ENCODE measurements at regions not wholly inside any gene's neighbourhood (a gene's known extent, or its start where the extent isn't known, plus 50 kb on each side); places are given as distances from the start of the nearest gene placed in this dataset.

DNA sequence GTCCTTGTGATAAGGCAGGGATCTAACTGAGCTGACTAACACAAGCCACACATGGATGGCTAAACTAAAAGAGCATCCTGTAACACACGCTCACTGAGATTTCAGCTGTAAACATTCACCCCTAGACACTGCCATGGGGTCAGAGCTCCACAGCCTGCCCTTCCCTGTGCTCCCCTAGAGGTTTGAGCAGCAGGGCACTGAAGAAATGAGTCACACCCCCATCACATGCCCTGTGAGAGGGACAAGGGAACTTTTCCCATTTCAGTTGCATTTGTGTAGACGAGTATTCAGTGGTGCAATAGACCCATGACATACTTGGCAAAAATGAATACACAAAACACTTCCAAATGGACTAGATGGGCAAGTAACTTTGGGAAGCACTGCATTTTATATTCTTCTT, 402.4 kb upstream of the LRRTM1 start:
- intact Hi-C loops (cut with micrococcal nuclease) = no loop called here
- H3K4me3 ChIP-seq (ENCODE audit: low read length) = no peak overlapping the region
- ATAC-seq (no peak), DNase-seq (no peak)
- H4K20me1 ChIP-seq (ENCODE audit: low read length) = no peaks in the 10 kb centered on the region
- H3F3A ChIP-seq (ENCODE audit: low read length, unreplicated experiment) = no peaks in the 10 kb centered on the region
- CTCF ChIA-PET = no interaction called here
- no peaks in the 10 kb centered on the region for H3K79me2 ChIP-seq (ENCODE audit: low read length)
- no peak overlapping the region for H2AFZ ChIP-seq (ENCODE audit: low read length)
- H3K9me2 ChIP-seq (replicated peaks; ENCODE audit: low read length) = no peaks in the 10 kb centered on the region
- no peaks in the 10 kb centered on the region for H3K36me3 ChIP-seq (ENCODE audit: low read depth, low read length)
- no peaks in the 10 kb centered on the region for H3K27me3 ChIP-seq (ENCODE audit: low read length)
- TF ChIP-seq, protein P1, sequence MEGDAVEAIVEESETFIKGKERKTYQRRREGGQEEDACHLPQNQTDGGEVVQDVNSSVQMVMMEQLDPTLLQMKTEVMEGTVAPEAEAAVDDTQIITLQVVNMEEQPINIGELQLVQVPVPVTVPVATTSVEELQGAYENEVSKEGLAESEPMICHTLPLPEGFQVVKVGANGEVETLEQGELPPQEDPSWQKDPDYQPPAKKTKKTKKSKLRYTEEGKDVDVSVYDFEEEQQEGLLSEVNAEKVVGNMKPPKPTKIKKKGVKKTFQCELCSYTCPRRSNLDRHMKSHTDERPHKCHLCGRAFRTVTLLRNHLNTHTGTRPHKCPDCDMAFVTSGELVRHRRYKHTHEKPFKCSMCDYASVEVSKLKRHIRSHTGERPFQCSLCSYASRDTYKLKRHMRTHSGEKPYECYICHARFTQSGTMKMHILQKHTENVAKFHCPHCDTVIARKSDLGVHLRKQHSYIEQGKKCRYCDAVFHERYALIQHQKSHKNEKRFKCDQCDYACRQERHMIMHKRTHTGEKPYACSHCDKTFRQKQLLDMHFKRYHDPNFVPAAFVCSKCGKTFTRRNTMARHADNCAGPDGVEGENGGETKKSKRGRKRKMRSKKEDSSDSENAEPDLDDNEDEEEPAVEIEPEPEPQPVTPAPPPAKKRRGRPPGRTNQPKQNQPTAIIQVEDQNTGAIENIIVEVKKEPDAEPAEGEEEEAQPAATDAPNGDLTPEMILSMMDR (conservative IDR thresholded peaks at IDR 0.05; ENCODE audit: low read depth, low read length) = no peak
- TF ChIP-seq EZH2 (IDR thresholded peaks at IDR 0.05; ENCODE audit: low read length, unreplicated experiment) (no peak), EZH2phosphoT487 (IDR thresholded peaks at IDR 0.05; ENCODE audit: borderline replicate concordance, low read length) (no peak)
- BruUV-seq (replicated peaks) = no TSS peak
- POLR2A ChIA-PET (ENCODE audit: unreplicated experiment) = no interaction called here
- 0 out of 2 replicates have a peak, but pooled peaks cover 3% of the 10 kb centered on the region for H3K9me3 ChIP-seq (ENCODE audit: low read length)
- no peak overlapping the region for H3K4me2 ChIP-seq (ENCODE audit: low read length)
- H3K9ac ChIP-seq (ENCODE audit: low read length) = no peak overlapping the region
- H3K27ac ChIP-seq (ENCODE audit: low read length) = no peak overlapping the region
- H3K4me1 ChIP-seq (ENCODE audit: insufficient read depth, low read length) = no peaks in the 10 kb centered on the region

DNA sequence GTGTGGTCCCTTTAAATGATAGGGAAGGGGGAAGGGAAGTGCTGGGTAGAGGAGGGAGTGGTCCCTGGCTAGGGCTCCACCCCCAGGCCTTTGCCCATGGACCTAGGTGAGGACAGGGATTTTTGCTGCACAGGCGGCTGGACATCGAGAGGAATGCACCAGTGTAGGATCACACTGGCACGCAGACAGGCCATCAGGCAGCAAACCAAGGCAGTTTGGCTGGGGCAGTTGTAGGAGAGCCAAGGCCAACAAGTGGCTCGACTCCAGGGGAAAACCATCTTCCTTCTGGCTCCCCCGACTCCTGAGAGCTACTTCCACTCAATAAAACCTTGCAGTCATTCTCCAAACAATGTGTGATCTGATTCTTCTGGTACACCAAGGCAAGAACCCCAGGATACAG, 402.0 kb upstream of the LRRTM1 start:
- Histone ChIP-seq H3K9me3 (ENCODE audit: low read length) (0 out of 2 replicates have a peak, but pooled peaks cover 3% of the 10 kb centered on the region), H2AFZ (ENCODE audit: low read length) (no peak overlapping the region), H3K9me2 (replicated peaks; ENCODE audit: low read length) (no peaks in the 10 kb centered on the region), H3K36me3 (ENCODE audit: low read depth, low read length) (no peaks in the 10 kb centered on the region), H3K4me3 (ENCODE audit: low read length) (no peak overlapping the region), H3F3A (ENCODE audit: low read length, unreplicated experiment) (no peaks in the 10 kb centered on the region), H3K27me3 (ENCODE audit: low read length) (no peaks in the 10 kb centered on the region), H4K20me1 (ENCODE audit: low read length) (no peaks in the 10 kb centered on the region), H3K4me2 (ENCODE audit: low read length) (no peak overlapping the region), H3K9ac (ENCODE audit: low read length) (no peak overlapping the region), H3K4me1 (ENCODE audit: insufficient read depth, low read length) (no peaks in the 10 kb centered on the region), H3K79me2 (ENCODE audit: low read length) (no peaks in the 10 kb centered on the region), H3K27ac (ENCODE audit: low read length) (no peak overlapping the region)
- POLR2A ChIA-PET (ENCODE audit: unreplicated experiment) = interaction anchor here (0.6 kb wide), 1 partner anchor 63 kb away, joined by 3 read pairs; no protein-coding TSS in a partner anchor
- no TSS peak for BruUV-seq (replicated peaks)
- ATAC-seq = no peak
- no peak for DNase-seq
- TF ChIP-seq, protein P1 (conservative IDR thresholded peaks at IDR 0.05; ENCODE audit: low read depth, low read length) = no peak
- TF ChIP-seq EZH2 (IDR thresholded peaks at IDR 0.05; ENCODE audit: low read length, unreplicated experiment) = no peak
- no peak for TF ChIP-seq EZH2phosphoT487 (IDR thresholded peaks at IDR 0.05; ENCODE audit: borderline replicate concordance, low read length)
- CTCF ChIA-PET = no interaction called here
- intact Hi-C loops (cut with micrococcal nuclease) = no loop called here

DNA sequence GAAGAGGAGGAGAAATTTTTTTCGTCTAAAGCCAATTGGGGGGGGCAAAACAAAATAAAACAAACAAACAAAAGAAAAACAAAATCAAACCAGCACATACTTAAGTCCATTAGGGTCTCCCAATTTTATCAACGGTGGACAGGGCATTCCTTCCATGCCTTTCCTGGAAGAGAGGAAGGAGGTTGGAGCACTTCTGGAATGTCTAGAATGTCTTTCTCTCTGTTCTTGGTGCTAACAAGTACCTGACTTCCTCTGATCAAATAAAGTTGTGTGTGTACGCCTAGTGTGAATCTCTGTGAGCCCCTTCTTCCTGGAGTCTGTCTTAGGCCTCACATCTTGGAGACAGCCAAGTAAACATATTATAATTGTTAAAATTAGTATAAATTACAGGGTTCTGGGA, 399.0 kb upstream of the LRRTM1 start:
- no peak for DNase-seq
- Histone ChIP-seq H3K4me3 (ENCODE audit: low read length) (no peak overlapping the region), H3K36me3 (ENCODE audit: low read depth, low read length) (no peaks in the 10 kb centered on the region), H3K79me2 (ENCODE audit: low read length) (no peaks in the 10 kb centered on the region), H3K4me2 (ENCODE audit: low read length) (no peak overlapping the region), H3F3A (ENCODE audit: low read length, unreplicated experiment) (no peaks in the 10 kb centered on the region), H2AFZ (ENCODE audit: low read length) (no peak overlapping the region), H3K9me2 (replicated peaks; ENCODE audit: low read length) (no peaks in the 10 kb centered on the region), H4K20me1 (ENCODE audit: low read length) (no peaks in the 10 kb centered on the region), H3K4me1 (ENCODE audit: insufficient read depth, low read length) (no peaks in the 10 kb centered on the region), H3K9ac (ENCODE audit: low read length) (no peak overlapping the region), H3K9me3 (ENCODE audit: low read length) (0 out of 2 replicates have a peak, but pooled peaks cover 3% of the 10 kb centered on the region), H3K27ac (ENCODE audit: low read length) (no peak overlapping the region), H3K27me3 (ENCODE audit: low read length) (no peaks in the 10 kb centered on the region)
- POLR2A ChIA-PET (ENCODE audit: unreplicated experiment) = no interaction called here
- TF ChIP-seq EZH2phosphoT487 (IDR thresholded peaks at IDR 0.05; ENCODE audit: borderline replicate concordance, low read length) (no peak), EZH2 (IDR thresholded peaks at IDR 0.05; ENCODE audit: low read length, unreplicated experiment) (no peak)
- TF ChIP-seq, protein P1 (conservative IDR thresholded peaks at IDR 0.05; ENCODE audit: low read depth, low read length) = no peak
- intact Hi-C loops (cut with micrococcal nuclease) = no loop called here
- CTCF ChIA-PET = no interaction called here
- BruUV-seq (replicated peaks) = no TSS peak
- no peak for ATAC-seq
